HG02763 (cell line): ENCODE measurements at regions not wholly inside any gene's neighbourhood (a gene's known extent, or its start where the extent isn't known, plus 50 kb on each side); places are given as distances from the start of the nearest gene placed in this dataset.

ENCODE experiments used
- ATAC-seq: cut with Tn5 transposase; IDR thresholded peaks from one replicate; pipeline ENCODE4 v1.9.1; 2021; ENCODE audit warnings: mild to moderate bottlenecking, moderate library complexity; ENCODE audit not compliant: unreplicated experiment

GRCh38 chr12:91975891-91976290, 169.8 kb downstream of the BTG1 start:
- ATAC-seq = no peak

GRCh38 chr12:91974541-91975085, 171.0 kb downstream of the BTG1 start:
- no peak for ATAC-seq

GRCh38 chr12:91973813-91974212, 171.8 kb downstream of the BTG1 start:
- no peak for ATAC-seq

- no peak for ATAC-seq
These were observed 172.8 kb downstream of the BTG1 start for GRCh38 chr12:91972896-91973295.

- ATAC-seq = no peak
These were observed 176.9 kb downstream of the BTG1 start for GRCh38 chr12:91968777-91969171.

GRCh38 chr12:91968076-91968776, 177.4 kb downstream of the BTG1 start:
- no peak for ATAC-seq

- no peak for ATAC-seq
These were observed 178.1 kb downstream of the BTG1 start for GRCh38 chr12:91967590-91967989.

GRCh38 chr12:91965781-91966180, 179.9 kb downstream of the BTG1 start:
- ATAC-seq = no peak

- no peak for ATAC-seq
These were observed 181.1 kb downstream of the BTG1 start for GRCh38 chr12:91964501-91964900.

- no peak for ATAC-seq
These were observed 186.4 kb downstream of the BTG1 start for GRCh38 chr12:91959220-91959619.

- ATAC-seq = no peak
These were observed 186.8 kb downstream of the BTG1 start for GRCh38 chr12:91958816-91959215.

- no peak for ATAC-seq
These were observed 190.9 kb downstream of the BTG1 start for GRCh38 chr12:91954747-91955146.

- ATAC-seq = no peak
These were observed 191.3 kb downstream of the BTG1 start for GRCh38 chr12:91954326-91954725.

GRCh38 chr12:91952916-91953315, 192.7 kb downstream of the BTG1 start:
- ATAC-seq = no peak

GRCh38 chr12:91951571-91951970, 194.1 kb downstream of the BTG1 start:
- ATAC-seq = no peak

- ATAC-seq = no peak
These were observed 197.1 kb downstream of the BTG1 start for GRCh38 chr12:91948504-91948903.

- ATAC-seq = no peak
These were observed 198.2 kb downstream of the BTG1 start for GRCh38 chr12:91947459-91947858.

- ATAC-seq = no peak
These were observed 201.0 kb downstream of the BTG1 start for GRCh38 chr12:91944637-91945036.

- no peak for ATAC-seq
These were observed 204.6 kb downstream of the BTG1 start for GRCh38 chr12:91940826-91941570.

GRCh38 chr12:91940322-91940721, 205.3 kb downstream of the BTG1 start:
- no peak for ATAC-seq

- no peak for ATAC-seq
These were observed 207.9 kb downstream of the BTG1 start for GRCh38 chr12:91937706-91938105.

- no peak for ATAC-seq
These were observed 208.6 kb downstream of the BTG1 start for GRCh38 chr12:91937009-91937408.
